H1 (cell line): ENCODE measurements at regions not wholly inside any gene's neighbourhood (a gene's known extent, or its start where the extent isn't known, plus 50 kb on each side); places are given as distances from the start of the nearest gene placed in this dataset.

Source experiments
- CTCF ChIA-PET: fragments of 300-600 bp; sonication (Branson Sonifier 250); formaldehyde crosslinking; loops from one replicate; lab custom pipeline; 2021; ENCODE audit not compliant: partially characterized antibody; lab: Charles Lee
- POLR2A ChIA-PET: fragments of 300-600 bp; sonication (Branson Sonifier 250); formaldehyde crosslinking; loops from one replicate; lab custom pipeline; 2021; ENCODE audit warnings: inconsistent platforms; ENCODE audit not compliant: partially characterized antibody; lab: Charles Lee
- DNase-seq, 2 experiments: peaks; one replicate each; pipeline versions ENCODE4 v3.0.0 to v3.0.0-alpha.2; 2010 to 2022; ENCODE audit warnings: low spot score in 2 of 2, low read depth in 1 of 2, mixed read lengths in 1 of 2
- FAIRE-seq: peaks from 2 replicates; lab custom pipeline; 2011; peaks lifted over from hg19 to GRCh38; lab: Jason Lieb, UNC
- H2AFZ ChIP-seq: 2 replicates; pipeline ENCODE4 v1.8.1; 2012; ENCODE audit warnings: low read length, inconsistent platforms
- H2AK5ac ChIP-seq: 2 replicates; pipeline ENCODE4 v1.6.1; 2013; ENCODE audit warnings: low read depth, low read length
- H2BK120ac ChIP-seq: replicated peaks from 2 replicates; pipeline ENCODE3; 2013; ENCODE audit warnings: low read depth, low read length, inconsistent platforms
- H2BK12ac ChIP-seq: 2 replicates; pipeline ENCODE4 v1.6.1; 2013; ENCODE audit warnings: low read depth, low read length
- H2BK15ac ChIP-seq: 2 replicates; pipeline ENCODE4 v1.6.1; 2013; ENCODE audit warnings: low read length
- H2BK20ac ChIP-seq: 2 replicates; pipeline ENCODE4 v1.6.1; 2013; ENCODE audit warnings: low read length
- H2BK5ac ChIP-seq: 2 replicates; pipeline ENCODE4 v1.6.1; 2013; ENCODE audit warnings: low read depth, low read length
- H3K14ac ChIP-seq: 2 replicates; pipeline ENCODE4 v1.6.1; 2013; ENCODE audit warnings: inconsistent platforms; ENCODE audit not compliant: insufficient read length
- H3K18ac ChIP-seq: 2 replicates; pipeline ENCODE4 v1.6.1; 2013; ENCODE audit warnings: low read length; ENCODE audit errors: extremely low read depth
- H3K23ac ChIP-seq: 2 replicates; pipeline ENCODE4 v1.6.1; 2013; ENCODE audit warnings: inconsistent platforms; ENCODE audit not compliant: insufficient read length
- H3K23me2 ChIP-seq: 2 replicates; pipeline ENCODE4 v1.6.1; 2013; ENCODE audit warnings: low read depth, low read length
- H3K27ac ChIP-seq: 2 replicates; pipeline ENCODE4 v1.6.1; 2011; ENCODE audit warnings: low read depth, low read length, inconsistent platforms
- H3K27me3 ChIP-seq, 4 experiments: replicated peaks in 1 of 4; 1 replicate in 1 of 4; 2 replicates in 3 of 4; pipeline versions ENCODE4 v1.6.1 to v1.8.1; 2011 to 2013; ENCODE audit warnings: low read length in 3 of 4, mild to moderate bottlenecking in 3 of 4, inconsistent platforms in 2 of 4, mixed read lengths in 2 of 4, moderate library complexity in 1 of 4; ENCODE audit not compliant: control insufficient read depth in 3 of 4, insufficient read depth in 3 of 4; ENCODE audit errors: extremely low read depth in 1 of 4
- H3K36me3 ChIP-seq, 4 experiments: 2 replicates each; pipeline versions ENCODE4 v1.6.1 to v1.8.1; 2011 to 2013; ENCODE audit warnings: mild to moderate bottlenecking in 4 of 4, low read length in 3 of 4, moderate library complexity in 2 of 4, control low read depth in 1 of 4, inconsistent platforms in 1 of 4; ENCODE audit not compliant: insufficient read depth in 4 of 4, control insufficient read depth in 2 of 4
- H3K4ac ChIP-seq: replicated peaks from 2 replicates; pipeline ENCODE3; 2013; ENCODE audit warnings: low read length, low read depth, mixed read lengths, inconsistent platforms; ENCODE audit not compliant: insufficient read length
- H3K4me1 ChIP-seq, 4 experiments: replicated peaks in 1 of 4; 1 replicate in 1 of 4; 2 replicates in 3 of 4; pipeline versions ENCODE4 v1.6.1 to v1.8.1; 2011 to 2013; ENCODE audit warnings: low read length in 3 of 4, inconsistent platforms in 2 of 4, mixed read lengths in 1 of 4; ENCODE audit not compliant: insufficient read depth in 4 of 4, control insufficient read depth in 3 of 4
- H3K4me2 ChIP-seq, 2 experiments: 2 replicates each; pipeline versions ENCODE4 v1.6.1 to v1.8.1; 2011 to 2013; ENCODE audit warnings: low read depth in 2 of 2, low read length in 2 of 2, control low read depth in 1 of 2, inconsistent platforms in 1 of 2, mild to moderate bottlenecking in 1 of 2; ENCODE audit not compliant: insufficient read depth in 1 of 2
- H3K4me3 ChIP-seq, 4 experiments: fragments of 200-600, 300-600 bp in 1 of 4; sonication (generic), shearing (Covaris generic), sonication (Bioruptor Twin) in 1 of 4; 2 replicates each; pipeline versions ENCODE4 v1.5.1 to v1.8.1; 2011 to 2016; ENCODE audit warnings: low read length in 4 of 4, low read depth in 3 of 4, control low read depth in 2 of 4, inconsistent platforms in 2 of 4, mild to moderate bottlenecking in 2 of 4, mixed read lengths in 1 of 4, moderate library complexity in 1 of 4; ENCODE audit not compliant: insufficient read depth in 2 of 4; ENCODE audit errors: extremely low read depth in 1 of 4
- H3K56ac ChIP-seq: replicated peaks from 2 replicates; pipeline ENCODE3; 2013; ENCODE audit warnings: low read depth, mild to moderate bottlenecking, mixed read lengths, low read length, inconsistent platforms; ENCODE audit not compliant: insufficient read length
- H3K79me1 ChIP-seq: 2 replicates; pipeline ENCODE4 v1.6.1; 2013; ENCODE audit warnings: low read depth, low read length, control low read depth
- H3K79me2 ChIP-seq, 2 experiments: 2 replicates each; pipeline versions ENCODE4 v1.6.1 to v1.8.1; 2012 to 2013; ENCODE audit warnings: low read length in 2 of 2, mild to moderate bottlenecking in 2 of 2, inconsistent platforms in 1 of 2; ENCODE audit not compliant: insufficient read depth in 2 of 2, control insufficient read depth in 1 of 2
- H3K9ac ChIP-seq, 4 experiments: replicated peaks in 1 of 4; 1 replicate in 1 of 4; 2 replicates in 3 of 4; pipeline versions ENCODE4 v1.6.1 to v1.8.1; 2011 to 2013; ENCODE audit warnings: low read depth in 3 of 4, low read length in 3 of 4, control low read depth in 2 of 4, mild to moderate bottlenecking in 2 of 4, moderate library complexity in 2 of 4, inconsistent platforms in 1 of 4; ENCODE audit errors: extremely low read depth in 1 of 4
- H3K9me3 ChIP-seq, 2 experiments: 2 replicates each; pipeline versions ENCODE4 v1.6.1 to v1.8.1; 2012 to 2013; ENCODE audit warnings: mild to moderate bottlenecking in 2 of 2, moderate library complexity in 2 of 2, control low read depth in 1 of 2, inconsistent platforms in 1 of 2, low read depth in 1 of 2, low read length in 1 of 2, mixed read lengths in 1 of 2; ENCODE audit not compliant: insufficient read depth in 2 of 2
- H4K20me1 ChIP-seq, 2 experiments: replicated peaks in 1 of 2; 2 replicates each; pipeline versions ENCODE3 to v1.8.1; 2011 to 2013; ENCODE audit warnings: inconsistent platforms in 2 of 2, low read length in 2 of 2, mild to moderate bottlenecking in 1 of 2; ENCODE audit not compliant: insufficient read depth in 2 of 2, control insufficient read depth in 1 of 2
- H4K5ac ChIP-seq: 2 replicates; pipeline ENCODE4 v1.6.1; 2013; ENCODE audit warnings: low read length, low read depth, mixed read lengths, inconsistent platforms; ENCODE audit not compliant: insufficient read length
- H4K8ac ChIP-seq: 2 replicates; pipeline ENCODE4 v1.8.0; 2013; ENCODE audit warnings: mild to moderate bottlenecking, moderate library complexity, low read length, inconsistent platforms; ENCODE audit not compliant: insufficient read depth; ENCODE audit errors: extremely low read depth
- H4K91ac ChIP-seq: replicated peaks from 2 replicates; pipeline ENCODE3; 2013; ENCODE audit warnings: low read length, mixed read lengths, inconsistent platforms; ENCODE audit not compliant: insufficient read length
- EP300 ChIP-seq, 2 experiments: IDR thresholded peaks; 1 replicate in 1 of 2; 2 replicates in 1 of 2; pipeline ENCODE4 v1.6.1; 2011 to 2012; ENCODE audit warnings: low read depth in 2 of 2, low read length in 2 of 2, mild to moderate bottlenecking in 2 of 2, borderline replicate concordance in 1 of 2, inconsistent platforms in 1 of 2, moderate library complexity in 1 of 2
- KDM4A ChIP-seq: IDR thresholded peaks from one replicate; pipeline ENCODE4 v1.7.1; 2012; ENCODE audit warnings: low read depth, mild to moderate bottlenecking, moderate library complexity, low read length, inconsistent platforms; ENCODE audit not compliant: severe bottlenecking
- RAD21 ChIP-seq, 2 experiments: IDR thresholded peaks in 1 of 2; conservative IDR thresholded peaks in 1 of 2; 2 replicates each; pipeline ENCODE4 v1.6.1; 2011; ENCODE audit warnings: low read depth in 2 of 2, low read length in 2 of 2, improper control_type of control experiment in 1 of 2, inconsistent platforms in 1 of 2, mild to moderate bottlenecking in 1 of 2, moderate library complexity in 1 of 2
- SP2 ChIP-seq: IDR thresholded peaks from 2 replicates; pipeline ENCODE4 v1.6.1; 2012; ENCODE audit warnings: mild to moderate bottlenecking, low read length, inconsistent platforms
- SP4 ChIP-seq: IDR thresholded peaks from 2 replicates; pipeline ENCODE4 v1.6.1; 2012; ENCODE audit warnings: low read length, inconsistent platforms
- TAF1 ChIP-seq: IDR thresholded peaks from 2 replicates; pipeline ENCODE4 v1.6.1; 2011; ENCODE audit warnings: mild to moderate bottlenecking, low read depth, low read length
- WGBS, 2 experiments: shearing (Covaris generic) in 1 of 2; methylation state at CpG; one replicate each; pipeline versions ENCODE4 v1.1.6 to v1.1.7; 2013 to 2015; ENCODE audit warnings: low lambda C conversion rate in 2 of 2, mixed read lengths in 2 of 2, inconsistent platforms in 1 of 2, low coverage in 1 of 2, missing lambda C conversion rate in 1 of 2; ENCODE audit not compliant: insufficient replicate concordance in 2 of 2, insufficient coverage in 1 of 2, insufficient read length in 1 of 2; ENCODE audit errors: extremely low coverage in 1 of 2, missing lambda C conversion rate in 1 of 2; 5-methylcytosine and 5-hydroxymethylcytosine counted together
- TF ChIP-seq, protein P1 (sequence below), 3 experiments: IDR thresholded peaks; 1 replicate in 2 of 3; 2 replicates in 1 of 3; pipeline versions ENCODE4 v1.5.1 to v1.6.1; 2011; ENCODE audit warnings: low read length in 3 of 3, mild to moderate bottlenecking in 3 of 3, inconsistent platforms in 2 of 3, low read depth in 1 of 3, moderate library complexity in 1 of 3; ENCODE audit not compliant: insufficient read depth in 1 of 3; ENCODE audit errors: control extremely low read depth in 1 of 3

DNA sequence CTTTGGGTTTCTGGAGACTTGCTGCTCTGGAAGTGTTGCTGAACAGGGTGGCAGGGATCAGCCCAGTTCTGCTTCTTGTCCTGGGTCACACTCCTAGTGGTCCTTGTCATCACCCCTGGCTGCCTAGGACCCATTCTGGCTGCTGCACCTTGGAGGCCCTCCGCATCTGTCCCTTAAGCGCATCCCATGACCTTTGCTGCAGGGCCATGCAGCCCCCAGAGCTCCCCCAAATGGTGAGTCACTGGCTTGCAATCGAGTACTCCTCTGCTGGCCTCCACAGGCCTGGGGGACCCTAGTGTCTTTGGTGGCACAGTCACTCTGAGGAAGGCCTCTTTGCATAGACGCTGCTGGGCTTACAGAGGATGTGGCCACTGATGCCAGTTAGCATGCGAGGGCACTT is 188.5 kb downstream of the ASB1 start:
- CTCF ChIA-PET = no interaction called here
- DNase-seq = no peak
- WGBS, 2 experiments = 67% methylated on average over 4 of the region's 5 CpGs; no CpG with 5 or more reads in 1 of the 2 experiments
- TF ChIP-seq TAF1 (no peak), SP2 (no peak), EP300 (IDR thresholded peaks at IDR 0.05; ENCODE audit: borderline replicate concordance in 1 of 2, low read depth in 2 of 2, low read length in 2 of 2) (no peak), RAD21 (IDR thresholded peaks at IDR 0.05 in 1 of 2, conservative IDR thresholded peaks at IDR 0.05 in 1 of 2; ENCODE audit: low read depth in 2 of 2, low read length in 2 of 2) (peak; percentile 31 to 49; a peak in 3 of 4 replicates), KDM4A (no peak), SP4 (no peak)
- TF ChIP-seq, protein P1, sequence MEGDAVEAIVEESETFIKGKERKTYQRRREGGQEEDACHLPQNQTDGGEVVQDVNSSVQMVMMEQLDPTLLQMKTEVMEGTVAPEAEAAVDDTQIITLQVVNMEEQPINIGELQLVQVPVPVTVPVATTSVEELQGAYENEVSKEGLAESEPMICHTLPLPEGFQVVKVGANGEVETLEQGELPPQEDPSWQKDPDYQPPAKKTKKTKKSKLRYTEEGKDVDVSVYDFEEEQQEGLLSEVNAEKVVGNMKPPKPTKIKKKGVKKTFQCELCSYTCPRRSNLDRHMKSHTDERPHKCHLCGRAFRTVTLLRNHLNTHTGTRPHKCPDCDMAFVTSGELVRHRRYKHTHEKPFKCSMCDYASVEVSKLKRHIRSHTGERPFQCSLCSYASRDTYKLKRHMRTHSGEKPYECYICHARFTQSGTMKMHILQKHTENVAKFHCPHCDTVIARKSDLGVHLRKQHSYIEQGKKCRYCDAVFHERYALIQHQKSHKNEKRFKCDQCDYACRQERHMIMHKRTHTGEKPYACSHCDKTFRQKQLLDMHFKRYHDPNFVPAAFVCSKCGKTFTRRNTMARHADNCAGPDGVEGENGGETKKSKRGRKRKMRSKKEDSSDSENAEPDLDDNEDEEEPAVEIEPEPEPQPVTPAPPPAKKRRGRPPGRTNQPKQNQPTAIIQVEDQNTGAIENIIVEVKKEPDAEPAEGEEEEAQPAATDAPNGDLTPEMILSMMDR (IDR thresholded peaks at IDR 0.05; ENCODE audit: control extremely low read depth in 1 of 3, insufficient read depth in 1 of 3, low read depth in 1 of 3, low read length in 3 of 3) = peak; percentile 32 to 52 (median 33); a peak in 3 of 4 replicates

More for the DNA sequence above, 188.5 kb downstream of the ASB1 start:
- no peak overlapping the region for H2BK12ac ChIP-seq
- peak overlapping the region; percentile 25; the same call in 1 of the 2 replicates for H4K8ac ChIP-seq
- H4K91ac ChIP-seq = no peak overlapping the region
- H2BK15ac ChIP-seq = no peak overlapping the region
- H3K4ac ChIP-seq = no peak overlapping the region
- no peak overlapping the region for H2BK5ac ChIP-seq
- no peaks in the 10 kb centered on the region for H3K4me1 ChIP-seq
- H4K5ac ChIP-seq = no peak overlapping the region
- POLR2A ChIA-PET = no interaction called here
- no peak overlapping the region for H2AK5ac ChIP-seq
- H2BK120ac ChIP-seq = no peak overlapping the region
- no peak overlapping the region for H3K9ac ChIP-seq
- no peak overlapping the region for H3K23ac ChIP-seq
- H2AFZ ChIP-seq = no peak overlapping the region
- H3K79me2 ChIP-seq = no peaks in the 10 kb centered on the region
- H3K18ac ChIP-seq = no peak overlapping the region
- H3K79me1 ChIP-seq = no peaks in the 10 kb centered on the region
- 0 out of 4 replicates have a peak, but pooled peaks cover 0 to 2% of the 10 kb centered on the region in 2 experiments for H3K9me3 ChIP-seq
- H3K4me3 ChIP-seq = no peak overlapping the region
- FAIRE-seq = no peak
- no peak overlapping the region for H2BK20ac ChIP-seq
- no peak overlapping the region; a peak in 1 of 4 replicates for H3K4me2 ChIP-seq
- H3K36me3 ChIP-seq = no peaks in the 10 kb centered on the region
- no peaks in the 10 kb centered on the region for H4K20me1 ChIP-seq
- no peak overlapping the region for H3K27ac ChIP-seq
- H3K23me2 ChIP-seq = peaks cover 7% of the 10 kb centered on the region; the same call in 1 of the 2 replicates
- H3K56ac ChIP-seq = no peak overlapping the region
- no peak overlapping the region for H3K14ac ChIP-seq
- no peaks in the 10 kb centered on the region for H3K27me3 ChIP-seq
